Heart left ventricle (tissue), 16 donors: ENCODE measurements at regions not wholly inside any gene's neighbourhood (a gene's known extent, or its start where the extent isn't known, plus 50 kb on each side); places are given as distances from the start of the nearest gene placed in this dataset.
A peak's percentile ranks its signal among the peaks of the same experiment; 100 is the strongest.

Experiments
- ATAC-seq, 4 donors: fragments of 200-7000 bp; cut with Tn5 transposase; one replicate each; pipeline ENCODE4 v1.9.1; 2020 to 2022; ENCODE audit warnings: moderate library complexity in 4 of 4, mild to moderate bottlenecking in 3 of 4, moderate number of reproducible peaks in 1 of 4
- DNase-seq, 5 donors: peaks; one replicate each; pipeline ENCODE4 v3.0.0-alpha.2; 2020
- H3K27ac ChIP-seq, 12 donors: fragments of 200-600 bp; sonication (generic) in 4 of 12; one replicate each; pipeline versions ENCODE4 v1.5.0 to v1.8.0; 2016 to 2022; ENCODE audit warnings: mild to moderate bottlenecking in 2 of 12
- H3K27me3 ChIP-seq, 9 donors: fragments of 200-600 bp; sonication (generic) in 2 of 9; one replicate each; pipeline versions ENCODE4 v1.5.1 to v1.8.0; 2016 to 2022; ENCODE audit warnings: mild to moderate bottlenecking in 3 of 9
- H3K36me3 ChIP-seq, 9 donors: fragments of 200-600 bp; sonication (generic) in 2 of 9; one replicate each; pipeline versions ENCODE4 v1.5.0 to v1.8.0; 2018 to 2022; ENCODE audit warnings: mild to moderate bottlenecking in 2 of 9
- H3K4me1 ChIP-seq, 12 donors: fragments of 200-600 bp; sonication (generic) in 4 of 12; one replicate each; pipeline versions ENCODE4 v1.5.0 to v1.8.0; 2016 to 2022; ENCODE audit warnings: mild to moderate bottlenecking in 3 of 12
- H3K4me3 ChIP-seq, 12 donors: fragments of 200-600 bp; sonication (generic) in 4 of 12; one replicate each; pipeline versions ENCODE4 v1.5.0 to v1.8.0; 2017 to 2022; ENCODE audit warnings: mild to moderate bottlenecking in 9 of 12, moderate library complexity in 4 of 12
- H3K9me3 ChIP-seq, 12 donors: fragments of 200-600 bp; sonication (generic) in 4 of 12; one replicate each; pipeline versions ENCODE4 v1.5.0 to v1.8.0; 2016 to 2022; ENCODE audit warnings: mild to moderate bottlenecking in 1 of 12
- POLR2A ChIP-seq, 2 donors: fragments of 450-650 bp; IDR thresholded peaks; one replicate each; pipeline ENCODE4 v1.6.1; 2017; ENCODE audit warnings: antibody characterized with exemption in 2 of 2, mild to moderate bottlenecking in 2 of 2, moderate library complexity in 2 of 2
- WGBS, 4 donors: extraction: QIAGEN DNeasy Blood & Tissue Kit in 2 of 4; methylation state at CpG; one replicate each; pipeline versions ENCODE4 v1.1.5 to v1.1.7; 2013 to 2018; 5-methylcytosine and 5-hydroxymethylcytosine counted together
- intact Hi-C, 10 donors: fragments of 100-400 bp; cut with DNase I; formaldehyde crosslinking; loops; one replicate each; pipeline versions ENCODE4 v1.11.1 to v1.14.2; 2022
- TF ChIP-seq, protein P1 (sequence below), 12 donors: fragments of 200-600 bp; sonication (generic) in 4 of 12; IDR thresholded peaks; one replicate each; pipeline versions ENCODE4 v1.5.0 to v1.8.0; 2018 to 2022; ENCODE audit warnings: antibody characterized with exemption in 12 of 12, mild to moderate bottlenecking in 5 of 12
- donor health status: ischemic (EF 13 %, LVEDD 7.1; RV severe dilation, severe dysfunction).
- donor health status: healthy with polysubstance abuse.
- donor health status: DM: no; HTN: yes; CAD: no.
- donor health status: DM: no; HTN: no; CAD: no.
- donor health status: ischemic (EF 25% LVEDD 6.9; RV normal size, moderate dysfunction).
- donor health status: ischemic (EF 25% LVEDD 5.7; RV mildly dilated, moderate dysfunction).
- donor health status: healthy.
- donor health status: DM: yes; HTN: yes; CAD: no.
- donor health status: ischemic (EF 35%, LVEDD 5.7; RV mildly dilated, moderate dysfunction).
- donor health status: nonischemic (EF 11% LVEDD 7.7; RV severe dilation, severe dysfunction).
- donor health status: DM: yes; HTN: yes; CAD: no.
- donor health status: PGD.
- donor health status: ischemic (EF 29% LVEDD 5.4; RV normal size, mild dysfunction).
- donor health status: nonischemic (EF 23%, LVEDD 6.1; RV moderate dilation, normal function).

DNA sequence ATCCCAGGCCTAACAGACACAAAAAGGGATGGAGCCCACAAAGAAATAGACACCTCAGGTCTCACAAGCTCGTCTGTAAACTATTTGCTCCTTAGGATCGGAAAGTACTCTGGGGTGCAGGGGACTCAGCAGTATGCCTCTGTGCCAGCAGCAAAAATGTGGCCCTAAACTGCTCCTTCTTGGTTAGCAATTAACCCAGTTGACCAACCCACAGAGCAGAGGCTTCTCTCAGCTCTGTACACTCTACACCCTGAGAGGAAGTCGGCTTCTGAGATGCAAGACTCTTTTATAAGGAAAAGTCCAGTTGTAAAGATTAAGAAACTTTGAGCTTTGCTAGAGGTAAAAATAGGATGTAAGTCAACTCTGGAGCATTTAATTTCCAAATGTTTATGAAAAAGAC, 156.3 kb upstream of the PRSS58 start:
- no peaks in the 10 kb centered on the region for H3K36me3 ChIP-seq
- no peak overlapping the region for H3K4me3 ChIP-seq
- H3K4me1 ChIP-seq: peaks cover 0 to 8% (median 0%) of the 10 kb centered on the region in 12 donors
- intact Hi-C loops: no loop called here
- no peaks in the 10 kb centered on the region for H3K9me3 ChIP-seq
- H3K27me3 ChIP-seq: peaks cover 0 to 4% (median 0%) of the 10 kb centered on the region in 9 donors
- DNase-seq (no peak), ATAC-seq (no peak)
- no peak overlapping the region for H3K27ac ChIP-seq
- WGBS, 4 donors: 77 to 94% (median 84%) methylated on average over 3 of the region's 3 CpGs
- TF ChIP-seq POLR2A (IDR thresholded peaks at IDR 0.05): no peak

DNA sequence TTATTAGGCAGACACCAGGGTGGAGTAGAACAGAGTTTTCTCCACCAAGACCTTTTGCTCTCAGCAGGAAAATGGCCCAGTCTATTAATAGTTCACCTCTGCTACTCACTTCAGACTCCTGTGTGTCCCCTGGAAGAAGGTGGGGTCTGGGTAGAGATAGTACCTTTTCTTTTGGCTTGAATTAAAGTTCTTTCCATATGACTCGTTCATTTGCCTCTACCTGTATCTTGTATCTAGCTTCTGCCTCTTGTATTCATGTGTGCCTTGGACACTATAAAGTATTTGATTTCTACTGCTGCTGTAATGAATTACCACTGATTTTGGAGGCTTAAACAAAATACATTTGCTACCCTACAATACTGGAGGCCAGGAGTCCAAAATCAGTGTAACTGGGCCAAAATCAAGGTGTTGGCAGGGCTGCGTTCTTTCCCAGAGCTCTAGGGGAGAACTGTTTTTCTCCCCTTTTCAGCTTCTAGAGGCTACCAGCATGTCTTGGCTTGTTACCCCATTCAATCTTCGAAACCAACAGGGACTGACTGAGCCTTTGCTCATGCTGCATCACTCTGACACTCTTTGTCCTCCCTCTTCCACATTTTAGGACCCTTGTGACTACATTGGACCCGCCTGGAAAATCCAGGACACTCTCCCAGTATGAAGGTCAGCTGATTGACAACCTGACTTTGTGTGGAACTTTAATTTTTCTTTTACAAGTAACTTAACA, 155.6 kb upstream of the PRSS58 start:
- WGBS, 4 donors: 78 to 85% (median 79%) methylated on average over 4 of the region's 4 CpGs
- intact Hi-C loops: no loop called here

DNA sequence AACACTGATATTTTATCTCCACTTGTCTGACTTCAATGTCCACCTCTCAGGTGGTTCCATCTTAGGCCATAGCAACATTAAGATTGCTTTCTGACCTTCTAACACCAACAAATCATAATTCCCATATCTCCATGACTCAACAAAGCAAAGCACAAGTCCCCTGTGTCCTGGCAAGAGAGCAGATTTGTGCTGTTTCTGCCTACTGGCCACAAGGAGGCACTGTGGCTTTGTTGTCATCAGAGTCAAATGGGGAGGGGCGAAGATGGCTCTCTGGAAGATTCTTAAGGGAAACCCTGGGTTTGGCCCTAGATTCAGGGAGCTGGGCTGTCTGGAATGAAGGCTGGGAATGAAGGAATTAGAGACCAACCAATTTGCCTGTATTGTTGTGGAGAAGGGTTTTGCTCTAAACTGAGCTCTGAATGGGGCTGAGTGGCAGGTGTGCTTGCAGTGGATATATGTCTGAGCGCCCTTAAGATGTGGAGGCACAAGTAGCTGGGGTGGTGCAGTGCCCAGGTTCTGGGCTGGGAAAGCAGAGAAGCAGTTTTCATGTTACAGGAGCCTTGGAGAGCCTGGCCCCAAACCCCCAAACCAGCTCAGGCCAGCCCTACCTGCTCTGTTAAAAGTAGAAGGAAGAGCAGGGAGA, 154.8 kb upstream of the PRSS58 start:
- ATAC-seq (no peak), DNase-seq (no peak)
- Histone ChIP-seq H3K27me3 (peaks cover 0 to 4% (median 0%) of the 10 kb centered on the region in 9 donors), H3K36me3 (no peaks in the 10 kb centered on the region), H3K27ac (no peak overlapping the region), H3K4me3 (no peak overlapping the region), H3K4me1 (peaks cover 0 to 6% (median 0%) of the 10 kb centered on the region in 12 donors), H3K9me3 (no peaks in the 10 kb centered on the region)
- TF ChIP-seq, protein P1, sequence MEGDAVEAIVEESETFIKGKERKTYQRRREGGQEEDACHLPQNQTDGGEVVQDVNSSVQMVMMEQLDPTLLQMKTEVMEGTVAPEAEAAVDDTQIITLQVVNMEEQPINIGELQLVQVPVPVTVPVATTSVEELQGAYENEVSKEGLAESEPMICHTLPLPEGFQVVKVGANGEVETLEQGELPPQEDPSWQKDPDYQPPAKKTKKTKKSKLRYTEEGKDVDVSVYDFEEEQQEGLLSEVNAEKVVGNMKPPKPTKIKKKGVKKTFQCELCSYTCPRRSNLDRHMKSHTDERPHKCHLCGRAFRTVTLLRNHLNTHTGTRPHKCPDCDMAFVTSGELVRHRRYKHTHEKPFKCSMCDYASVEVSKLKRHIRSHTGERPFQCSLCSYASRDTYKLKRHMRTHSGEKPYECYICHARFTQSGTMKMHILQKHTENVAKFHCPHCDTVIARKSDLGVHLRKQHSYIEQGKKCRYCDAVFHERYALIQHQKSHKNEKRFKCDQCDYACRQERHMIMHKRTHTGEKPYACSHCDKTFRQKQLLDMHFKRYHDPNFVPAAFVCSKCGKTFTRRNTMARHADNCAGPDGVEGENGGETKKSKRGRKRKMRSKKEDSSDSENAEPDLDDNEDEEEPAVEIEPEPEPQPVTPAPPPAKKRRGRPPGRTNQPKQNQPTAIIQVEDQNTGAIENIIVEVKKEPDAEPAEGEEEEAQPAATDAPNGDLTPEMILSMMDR (IDR thresholded peaks at IDR 0.05): peak in 10 of 12 donors; percentile 6 to 43 (median 23)
- TF ChIP-seq POLR2A (IDR thresholded peaks at IDR 0.05): no peak
- 81 to 84% (median 82%) methylated on average over 2 of the region's 2 CpGs for WGBS, 4 donors
- intact Hi-C loops: no loop called here

More for the DNA sequence above, 155.6 kb upstream of the PRSS58 start:
- TF ChIP-seq, protein P1 (IDR thresholded peaks at IDR 0.05): no peak
- no peak for TF ChIP-seq POLR2A (IDR thresholded peaks at IDR 0.05)
- DNase-seq (no peak), ATAC-seq (no peak)
- Histone ChIP-seq H3K36me3 (no peaks in the 10 kb centered on the region), H3K9me3 (no peaks in the 10 kb centered on the region), H3K4me3 (no peak overlapping the region), H3K27me3 (peaks cover 0 to 4% (median 0%) of the 10 kb centered on the region in 9 donors), H3K27ac (no peak overlapping the region), H3K4me1 (peaks cover 0 to 6% (median 0%) of the 10 kb centered on the region in 12 donors)

DNA sequence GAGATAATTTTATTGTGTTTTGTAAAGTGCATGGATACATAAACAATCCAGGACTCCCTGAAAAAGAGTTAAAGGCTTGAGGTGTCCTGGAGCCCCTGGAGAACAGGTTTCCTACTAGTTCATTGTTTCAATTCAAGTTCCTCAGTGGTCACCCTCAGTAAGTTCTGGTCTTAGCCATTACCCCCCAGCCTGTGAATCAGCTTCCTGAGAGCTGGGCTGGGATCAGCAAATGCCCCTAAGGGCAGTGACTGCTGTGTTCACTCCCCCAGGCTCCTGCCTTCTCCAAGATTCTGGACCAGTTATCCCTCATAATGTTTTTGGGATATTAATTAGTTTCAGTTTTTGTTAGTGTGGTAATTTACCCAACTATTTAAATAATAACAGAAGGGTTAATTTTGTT, 151.6 kb upstream of the PRSS58 start:
- TF ChIP-seq, protein P1 (IDR thresholded peaks at IDR 0.05): no peak
- TF ChIP-seq POLR2A (IDR thresholded peaks at IDR 0.05): no peak
- intact Hi-C loops: no loop called here
- ATAC-seq (no peak), DNase-seq (no peak)
- Histone ChIP-seq H3K4me1 (peaks cover 0 to 6% (median 0%) of the 10 kb centered on the region in 12 donors), H3K27ac (no peak overlapping the region), H3K36me3 (no peaks in the 10 kb centered on the region), H3K4me3 (no peak overlapping the region), H3K9me3 (no peaks in the 10 kb centered on the region), H3K27me3 (peaks cover 0 to 4% (median 0%) of the 10 kb centered on the region in 9 donors)
